CD4-positive, alpha-beta T cell treated with Interferon gamma for 1 hour (primary cell): ENCODE measurements at regions not wholly inside any gene's neighbourhood (a gene's known extent, or its start where the extent isn't known, plus 50 kb on each side); places are given as distances from the start of the nearest gene placed in this dataset.
"Not testable (repeated sequence)": the region's sequence is repeated elsewhere in the genome, so short reads cannot be mapped to it uniquely, and the experiment has no call there.

Source experiments
- DNase-seq: peaks from one replicate; pipeline ENCODE4 v3.0.0-alpha.2; 2020

DNA sequence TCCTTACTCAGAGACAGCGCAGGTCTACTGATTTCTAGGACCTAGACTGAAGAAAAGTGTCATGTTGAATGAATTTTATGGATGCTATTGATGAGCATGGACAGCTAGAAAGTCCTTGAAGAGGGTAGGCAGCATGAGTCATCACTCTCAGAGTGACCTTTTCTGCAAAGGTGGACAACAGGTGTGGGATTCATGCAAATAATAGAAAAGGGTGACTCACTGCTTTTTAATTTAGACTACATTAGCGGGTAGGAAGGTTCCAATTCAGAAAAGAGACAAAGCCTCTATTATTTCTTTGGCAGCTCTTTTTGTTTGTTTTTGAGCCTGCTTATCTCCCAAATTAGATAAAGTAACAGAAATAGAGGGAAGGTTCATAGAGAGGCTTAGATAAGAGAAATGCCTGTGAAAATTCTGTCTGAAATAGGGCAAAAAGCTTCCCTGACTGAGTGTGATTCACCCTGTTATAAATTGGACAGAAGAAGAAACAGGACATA is 191.4 kb downstream of the TENT5A start:
- no peak for DNase-seq

DNA sequence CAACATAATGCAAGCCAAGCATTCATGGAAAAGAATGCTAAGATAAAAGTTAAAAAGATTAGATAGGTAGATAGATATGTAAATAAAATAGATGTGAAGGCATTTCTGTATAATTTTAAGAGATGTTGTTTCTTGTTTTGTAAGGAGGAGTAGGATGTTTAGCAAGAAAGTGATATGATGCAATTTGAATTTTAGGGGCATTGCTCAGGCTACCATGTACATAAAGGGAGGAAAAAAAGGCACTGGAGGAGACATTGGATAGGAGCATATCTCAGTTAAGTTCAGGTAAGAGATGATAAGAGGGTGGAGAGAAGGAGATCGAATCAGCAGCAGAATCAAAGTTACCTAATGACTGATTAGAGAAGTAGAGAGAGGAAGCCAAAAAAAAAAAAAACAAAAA is 194.7 kb downstream of the TENT5A start:
- DNase-seq = no peak

DNA sequence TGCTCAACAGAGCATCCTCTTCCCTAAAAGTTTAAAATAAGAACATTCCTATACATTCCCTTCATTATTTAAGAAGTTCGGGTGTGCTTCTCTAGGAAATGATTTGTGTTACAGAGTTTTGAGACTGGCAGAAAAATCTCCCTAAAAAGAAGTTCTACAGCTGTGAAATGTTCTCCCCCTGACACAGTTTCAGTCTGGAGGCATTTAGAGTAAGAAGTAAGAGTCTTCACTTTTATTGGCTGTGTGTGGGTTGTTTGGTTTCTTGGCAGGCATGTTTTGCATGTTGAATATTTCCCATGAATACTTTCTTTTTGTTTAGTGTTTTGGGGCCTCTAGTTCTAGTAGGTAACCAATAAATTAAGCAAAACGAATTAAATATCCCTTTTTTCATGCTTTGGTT is 195.9 kb downstream of the TENT5A start:
- DNase-seq = no peak

- DNase-seq = no peak
Measured at GRCh38 chr6:81553216-81553615, 199.3 kb downstream of the TENT5A start.

DNA sequence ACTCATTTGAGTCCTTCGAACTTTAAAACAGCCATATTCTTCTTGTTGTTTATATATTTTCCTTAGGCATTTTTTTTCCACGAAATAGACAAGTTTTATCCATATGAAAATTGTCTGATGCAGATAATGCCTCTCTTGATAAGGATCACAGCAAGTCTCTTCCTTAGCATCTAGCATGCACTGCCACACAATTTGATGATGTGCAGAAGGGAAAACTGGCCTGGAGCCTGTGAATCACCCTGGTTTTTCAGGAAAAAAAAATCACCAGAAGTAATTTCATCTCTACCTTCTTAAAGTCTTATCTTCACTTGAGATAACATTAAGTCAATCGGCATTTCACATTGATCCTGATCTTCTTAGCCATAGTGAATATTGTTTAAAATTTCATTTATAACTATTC is 199.8 kb downstream of the TENT5A start:
- no peak for DNase-seq

GRCh38 chr6:81547149-81547548 is 205.3 kb downstream of the TENT5A start:
- no peak for DNase-seq

DNA sequence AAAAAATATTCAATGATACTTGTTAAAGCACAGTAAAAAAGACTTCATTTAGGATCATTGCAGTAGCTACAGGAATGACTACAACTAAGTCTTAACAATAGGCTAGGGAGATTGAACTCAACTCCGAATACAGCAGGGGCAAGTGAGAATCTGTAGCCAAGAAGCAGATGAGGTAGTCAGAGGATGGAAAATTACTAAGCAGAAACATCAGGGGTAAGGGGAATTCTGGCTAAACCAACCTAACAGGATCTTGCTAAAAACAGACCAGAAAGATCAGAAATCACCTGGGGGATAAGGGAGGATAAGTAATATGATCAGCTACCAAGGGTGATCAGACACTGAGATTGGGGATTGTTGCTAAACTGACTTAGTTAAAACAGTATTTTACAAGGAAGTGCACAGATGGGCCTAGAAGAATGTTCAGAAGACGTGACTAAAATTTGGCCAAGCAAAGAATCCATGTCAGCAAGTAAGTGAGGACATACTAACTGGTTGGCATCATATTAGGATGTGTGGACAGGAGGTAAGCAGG is 217.5 kb downstream of the TENT5A start:
- DNase-seq = no peak

DNA sequence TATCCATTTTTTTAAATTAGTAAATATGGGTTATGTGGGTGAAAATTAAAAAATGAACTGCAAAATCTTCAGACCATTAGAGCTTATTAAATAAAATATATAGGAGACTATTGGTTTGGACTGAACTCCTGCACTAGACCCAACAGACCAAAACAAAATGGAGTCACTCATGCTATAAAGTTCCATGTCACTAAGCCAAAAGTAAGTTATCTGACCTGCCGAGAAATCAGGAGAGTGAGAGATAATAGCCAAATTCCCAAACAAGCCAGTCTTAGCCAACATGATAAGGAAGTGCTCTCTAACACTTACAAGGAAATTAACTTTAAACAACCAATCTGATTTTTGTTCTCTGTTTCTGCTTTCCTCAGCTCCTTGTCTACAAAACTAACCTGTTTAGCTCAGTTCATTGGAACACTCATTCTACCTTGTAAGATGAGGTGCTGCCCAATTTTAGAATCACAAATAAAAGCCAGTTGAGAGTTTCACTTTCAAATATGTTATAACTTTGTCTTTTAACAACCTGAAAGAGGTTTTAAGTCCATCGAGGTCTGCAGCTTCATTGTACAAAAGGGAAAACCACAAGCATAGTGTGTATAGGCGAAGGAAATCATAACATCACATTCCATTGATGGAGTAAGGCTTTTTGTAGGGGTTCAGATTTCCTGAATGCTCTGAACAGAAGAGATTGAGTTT is 220.5 kb downstream of the TENT5A start:
- no peak for DNase-seq

DNA sequence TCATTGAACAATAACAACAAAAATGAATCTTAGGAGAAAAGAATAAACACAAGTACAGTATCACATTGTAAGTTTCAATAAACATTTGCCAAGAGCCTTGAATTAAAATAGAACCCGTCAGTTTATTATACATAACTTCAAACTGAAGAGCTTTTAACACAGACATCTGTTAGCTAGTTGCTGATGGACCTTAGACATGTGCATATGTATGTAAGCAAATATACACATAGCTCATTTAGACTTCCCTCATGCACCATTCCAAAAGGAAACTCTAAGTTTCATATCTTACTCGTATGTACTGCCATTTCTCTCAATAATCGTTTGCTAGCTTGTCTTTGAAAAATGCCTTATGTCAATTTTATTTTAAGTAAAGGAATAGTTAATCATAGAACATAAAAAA is 235.0 kb downstream of the TENT5A start:
- DNase-seq = no peak

DNA sequence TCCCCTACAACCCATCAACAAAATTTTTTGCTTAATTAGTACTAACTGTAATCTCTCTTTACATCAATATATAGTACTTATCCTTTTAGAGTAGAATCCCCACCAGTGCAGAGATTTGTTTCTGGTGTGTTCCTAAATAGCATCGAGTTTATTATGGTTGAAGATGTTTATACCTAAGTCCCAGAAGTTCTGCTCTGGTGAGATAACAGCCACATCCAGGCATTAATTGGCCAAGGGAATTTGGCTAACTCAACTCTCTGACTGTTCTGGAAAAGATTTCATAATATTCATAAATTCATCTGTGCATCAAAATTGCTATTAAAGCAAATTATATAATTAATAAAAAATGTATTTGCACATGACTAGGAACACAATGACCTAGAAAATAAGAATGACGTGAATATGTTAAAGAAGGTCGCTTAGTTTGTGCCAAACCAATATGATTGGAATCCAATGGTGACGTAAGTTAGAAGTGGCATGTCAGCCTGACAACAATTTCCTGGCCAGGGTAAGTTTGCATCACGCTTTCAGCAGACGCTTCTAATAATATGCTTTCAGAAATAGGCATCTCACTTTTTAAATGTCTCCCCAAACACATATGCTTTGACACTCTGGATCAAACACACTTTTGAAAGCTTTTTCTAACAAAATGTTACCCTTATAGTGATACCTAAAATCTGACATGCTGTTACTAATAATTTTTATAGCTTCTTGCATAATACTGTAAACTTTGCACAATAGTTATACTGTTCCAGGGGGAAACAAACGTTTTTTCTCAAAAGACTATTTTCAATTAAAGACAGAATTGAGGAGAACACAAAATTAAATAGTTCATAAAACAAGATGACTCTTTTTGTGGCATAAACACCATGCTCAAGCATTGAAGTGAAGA is 236.7 kb downstream of the TENT5A start:
- DNase-seq = no peak

GRCh38 chr6:81514195-81514594 is 238.3 kb downstream of the TENT5A start:
- not testable (repeated sequence) for DNase-seq

- DNase-seq = no peak
Measured at GRCh38 chr6:81511423-81511822, 241.1 kb downstream of the TENT5A start.

- DNase-seq = no peak
Measured at GRCh38 chr6:81495999-81496398, 256.5 kb downstream of the TENT5A start.

DNA sequence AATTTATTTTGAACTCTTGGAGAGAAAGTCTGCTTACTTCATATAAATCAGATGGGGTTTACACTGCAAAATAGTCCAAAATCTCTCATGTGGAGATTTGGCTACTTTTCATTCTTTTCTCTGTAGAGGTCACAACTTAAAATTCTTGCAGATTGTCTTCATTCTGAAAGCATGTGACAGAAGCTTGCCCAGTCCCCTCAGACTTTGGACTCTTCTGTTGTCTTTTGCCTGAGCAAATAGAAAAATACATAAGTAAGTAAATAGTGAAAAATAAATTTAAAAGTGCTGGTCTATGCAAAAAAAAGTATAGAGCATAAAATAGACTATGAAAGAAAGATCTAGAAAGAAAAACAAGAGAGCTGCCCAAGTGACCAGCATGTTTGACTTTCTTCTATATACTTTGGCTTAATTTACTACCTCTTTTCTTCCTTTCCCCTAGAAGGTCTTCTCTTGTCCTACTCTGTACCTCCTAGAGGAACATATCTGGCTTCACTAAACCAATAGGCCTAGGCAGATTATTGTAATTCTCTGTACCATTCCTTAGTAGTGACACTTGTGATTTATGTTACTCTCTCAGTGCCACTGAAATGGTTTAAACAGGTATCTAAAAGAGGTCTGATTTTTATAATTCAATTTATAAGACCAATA is 260.9 kb downstream of the TENT5A start:
- DNase-seq = no peak

GRCh38 chr6:81487489-81487888 is 265.0 kb downstream of the TENT5A start:
- DNase-seq = no peak

GRCh38 chr6:81486234-81486633 is 266.2 kb downstream of the TENT5A start:
- no peak for DNase-seq

DNA sequence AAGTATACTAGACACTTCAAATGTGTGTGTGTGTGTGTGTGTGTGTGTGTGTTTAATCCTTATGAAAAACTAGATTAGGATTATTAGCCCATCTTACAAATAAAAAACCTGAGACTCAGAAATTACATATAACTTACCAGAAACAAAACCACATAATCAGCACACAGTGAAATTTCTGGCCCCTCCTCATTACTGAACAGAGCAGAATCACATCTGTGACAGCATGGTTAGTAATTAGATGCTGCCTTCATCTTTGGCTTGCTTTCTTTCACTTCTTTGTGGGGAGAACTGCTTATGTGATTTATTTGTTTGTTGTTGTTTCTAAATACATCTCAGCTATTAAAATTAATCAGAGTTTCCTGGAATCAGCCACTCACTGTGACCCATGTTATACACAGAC is 267.1 kb downstream of the TENT5A start:
- no peak for DNase-seq

DNA sequence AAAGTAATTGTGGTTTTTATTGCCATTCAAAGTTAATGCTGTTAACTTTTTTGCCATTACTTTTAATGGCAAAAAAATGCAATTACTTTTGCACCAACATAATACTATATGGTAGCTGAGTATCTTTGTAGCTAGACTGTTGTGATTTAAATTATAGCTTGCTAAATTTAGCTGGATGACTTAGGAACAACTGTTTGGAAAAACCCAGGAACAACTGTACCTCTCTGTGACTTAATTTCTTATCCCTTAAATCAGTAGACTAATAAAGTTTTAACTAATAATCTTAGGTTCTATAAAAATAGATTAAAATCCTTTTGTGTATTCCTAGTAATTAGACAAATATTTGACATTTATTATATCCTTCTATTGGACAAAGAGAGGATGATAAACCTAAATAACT is 268.2 kb downstream of the TENT5A start:
- DNase-seq = no peak

GRCh38 chr6:81480139-81480538 is 272.3 kb downstream of the TENT5A start:
- no peak for DNase-seq

- DNase-seq = no peak
Measured at GRCh38 chr6:81476881-81477280, 275.6 kb downstream of the TENT5A start.

GRCh38 chr6:81475646-81476045 is 276.8 kb downstream of the TENT5A start:
- DNase-seq = no peak

- no peak for DNase-seq
Measured at GRCh38 chr6:81465859-81466258, 286.6 kb downstream of the TENT5A start.

DNA sequence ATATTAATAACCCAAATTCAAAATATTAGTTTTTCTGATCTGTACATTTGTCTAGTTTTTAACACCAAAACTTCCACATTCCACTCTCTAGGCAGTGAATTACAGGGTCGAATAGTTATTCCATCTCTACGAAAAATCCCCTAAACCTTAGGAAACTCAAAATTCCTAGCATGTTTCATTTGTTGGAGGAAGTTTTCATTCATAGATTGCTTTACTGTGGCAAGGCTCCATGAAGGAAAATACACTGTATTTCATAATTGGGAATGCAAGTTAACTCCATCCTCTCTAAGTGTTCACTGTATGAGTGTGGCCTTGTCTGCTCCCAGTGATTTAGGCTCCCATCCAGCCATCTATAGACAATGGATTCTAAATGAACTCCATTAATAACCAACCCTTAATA is 296.1 kb downstream of the TENT5A start:
- DNase-seq = no peak
